ENCODE measurements at regions not wholly inside any gene's neighbourhood (a gene's known extent, or its start where the extent isn't known, plus 50 kb on each side); places are given as distances from the start of the nearest gene placed in this dataset.
A peak's percentile ranks its signal among the peaks of the same experiment; 100 is the strongest.

- no peak overlapping the region for H3K4me3 ChIP-seq (ENCODE audit: low read length in 3 of 3)
- no peak overlapping the region for H3K9ac ChIP-seq (ENCODE audit: low read length in 3 of 3)
- no peak for DNase-seq
- H3K27me3 ChIP-seq (ENCODE audit: control insufficient read depth, insufficient read depth, low read length): no peaks in the 10 kb centered on the region
- no peak overlapping the region for H3K27ac ChIP-seq (ENCODE audit: low read depth in 2 of 2, low read length in 2 of 2)
- no peaks in the 10 kb centered on the region for H3K36me3 ChIP-seq (ENCODE audit: control insufficient read depth in 2 of 3, insufficient read depth in 3 of 3, low read length in 3 of 3)
- intact Hi-C loops (cut with DNase I): no loop called here
- no peak for FAIRE-seq
- H3K4me1 ChIP-seq (ENCODE audit: control insufficient read depth in 2 of 3, insufficient read depth in 2 of 3, low read depth in 1 of 3, low read length in 3 of 3): peaks cover 0 to 7% (median 0%) of the 10 kb centered on the region in 3 donors
- H3K9me3 ChIP-seq (ENCODE audit: control insufficient read depth in 2 of 3, insufficient read depth in 1 of 3, low read length in 3 of 3): no peaks in the 10 kb centered on the region
- TF ChIP-seq CTCF (IDR thresholded peaks at IDR 0.05; ENCODE audit: borderline replicate concordance, extremely low read depth, insufficient read depth): no peak
Measured at GRCh38 chr14:53896726-53897125, 59.9 kb downstream of the BMP4 start.

- H3K27me3 ChIP-seq (ENCODE audit: control insufficient read depth, insufficient read depth, low read length): no peaks in the 10 kb centered on the region
- no peak for FAIRE-seq
- H3K9ac ChIP-seq (ENCODE audit: low read length in 3 of 3): no peak overlapping the region
Measured at GRCh38 chr14:53894456-53894855, 62.2 kb downstream of the BMP4 start.

GRCh38 chr14:53893374-53893773 lies 63.3 kb downstream of the BMP4 start:
- no peak for TF ChIP-seq CTCF (IDR thresholded peaks at IDR 0.05; ENCODE audit: borderline replicate concordance, extremely low read depth, insufficient read depth)
- Histone ChIP-seq H3K36me3 (ENCODE audit: control insufficient read depth in 2 of 3, insufficient read depth in 3 of 3, low read length in 3 of 3) (no peaks in the 10 kb centered on the region), H3K9ac (ENCODE audit: low read length in 3 of 3) (no peak overlapping the region), H3K27ac (ENCODE audit: low read depth in 2 of 2, low read length in 2 of 2) (no peak overlapping the region), H3K27me3 (ENCODE audit: control insufficient read depth, insufficient read depth, low read length) (no peaks in the 10 kb centered on the region), H3K9me3 (ENCODE audit: control insufficient read depth in 2 of 3, insufficient read depth in 1 of 3, low read length in 3 of 3) (no peaks in the 10 kb centered on the region), H3K4me1 (ENCODE audit: control insufficient read depth in 2 of 3, insufficient read depth in 2 of 3, low read depth in 1 of 3, low read length in 3 of 3) (peaks cover 0 to 9% (median 5%) of the 10 kb centered on the region in 3 donors), H3K4me3 (ENCODE audit: low read length in 3 of 3) (no peak overlapping the region)
- intact Hi-C loops (cut with DNase I): no loop called here
- FAIRE-seq (no peak), DNase-seq (no peak)

More at GRCh38 chr14:53894456-53894855, 62.2 kb downstream of the BMP4 start:
- no peak overlapping the region for H3K4me3 ChIP-seq (ENCODE audit: low read length in 3 of 3)
- H3K4me1 ChIP-seq (ENCODE audit: control insufficient read depth in 2 of 3, insufficient read depth in 2 of 3, low read depth in 1 of 3, low read length in 3 of 3): peaks cover 0 to 7% (median 2%) of the 10 kb centered on the region in 3 donors
- TF ChIP-seq CTCF (IDR thresholded peaks at IDR 0.05; ENCODE audit: borderline replicate concordance, extremely low read depth, insufficient read depth): no peak
- H3K9me3 ChIP-seq (ENCODE audit: control insufficient read depth in 2 of 3, insufficient read depth in 1 of 3, low read length in 3 of 3): no peaks in the 10 kb centered on the region
- no peak for DNase-seq
- intact Hi-C loops (cut with DNase I): no loop called here
- no peak overlapping the region for H3K27ac ChIP-seq (ENCODE audit: low read depth in 2 of 2, low read length in 2 of 2)
- H3K36me3 ChIP-seq (ENCODE audit: control insufficient read depth in 2 of 3, insufficient read depth in 3 of 3, low read length in 3 of 3): no peaks in the 10 kb centered on the region

GRCh38 chr14:53890611-53891101 lies 66.0 kb downstream of the BMP4 start:
- intact Hi-C loops (cut with DNase I): no loop called here
- TF ChIP-seq CTCF (IDR thresholded peaks at IDR 0.05; ENCODE audit: borderline replicate concordance, extremely low read depth, insufficient read depth): no peak
- no peaks in the 10 kb centered on the region for H3K36me3 ChIP-seq (ENCODE audit: control insufficient read depth in 2 of 3, insufficient read depth in 3 of 3, low read length in 3 of 3)
- DNase-seq (peak in 2 of 5 donors; percentile 16 to 56), FAIRE-seq (no peak)
- H3K27ac ChIP-seq (ENCODE audit: low read depth in 2 of 2, low read length in 2 of 2): no peak overlapping the region
- no peaks in the 10 kb centered on the region for H3K27me3 ChIP-seq (ENCODE audit: control insufficient read depth, insufficient read depth, low read length)
- H3K9me3 ChIP-seq (ENCODE audit: control insufficient read depth in 2 of 3, insufficient read depth in 1 of 3, low read length in 3 of 3): no peaks in the 10 kb centered on the region
- H3K4me3 ChIP-seq (ENCODE audit: low read length in 3 of 3): no peak overlapping the region
- H3K4me1 ChIP-seq (ENCODE audit: control insufficient read depth in 2 of 3, insufficient read depth in 2 of 3, low read depth in 1 of 3, low read length in 3 of 3): peaks cover 0 to 5% (median 2%) of the 10 kb centered on the region in 3 donors
- no peak overlapping the region for H3K9ac ChIP-seq (ENCODE audit: low read length in 3 of 3)
